SU-DHL-6 (cell line): ENCODE measurements at regions not wholly inside any gene's neighbourhood (a gene's known extent, or its start where the extent isn't known, plus 50 kb on each side); places are given as distances from the start of the nearest gene placed in this dataset.

ENCODE experiments used
- H2AFZ ChIP-seq: fragments of 200-600 bp; sonication (generic); 2 replicates; pipeline ENCODE4 v1.6.1; 2014; ENCODE audit warnings: low read depth, mild to moderate bottlenecking, moderate library complexity, mixed read lengths, antibody characterized with exemption, low read length; ENCODE audit not compliant: severe bottlenecking
- H3F3A ChIP-seq: fragments of 200-600 bp; shearing (Covaris generic); 2 replicates; pipeline ENCODE4 v1.6.0; 2016; ENCODE audit warnings: antibody characterized with exemption, mild to moderate bottlenecking; ENCODE audit not compliant: insufficient read depth
- H3K27ac ChIP-seq: fragments of 200-600 bp; sonication (generic); 2 replicates; pipeline ENCODE4 v1.5.1; 2016; ENCODE audit warnings: low read depth, mild to moderate bottlenecking, low read length, moderate library complexity, mixed read lengths
- H3K27me3 ChIP-seq: fragments of 200-600 bp; sonication (generic), shearing (Covaris generic); 2 replicates; pipeline ENCODE4 v1.6.0; 2014; ENCODE audit warnings: mild to moderate bottlenecking, low read length
- H3K36me3 ChIP-seq: fragments of 200-600 bp; sonication (generic); 2 replicates; pipeline ENCODE4 v1.6.1; 2014; ENCODE audit warnings: mild to moderate bottlenecking, low read length, mixed read lengths
- H3K4me2 ChIP-seq: fragments of 300-600, 200-600 bp; shearing (Covaris generic), sonication (generic); 2 replicates; pipeline ENCODE4 v1.6.0; 2014; ENCODE audit warnings: low read length, low read depth, mild to moderate bottlenecking; ENCODE audit not compliant: poor library complexity, severe bottlenecking
- H3K4me3 ChIP-seq: fragments of 200-600 bp; sonication (generic); 2 replicates; pipeline ENCODE4 v1.5.1; 2014; ENCODE audit warnings: antibody characterized with exemption, low read length, mild to moderate bottlenecking, mixed read lengths; ENCODE audit not compliant: insufficient read depth, poor library complexity, severe bottlenecking
- H3K79me2 ChIP-seq: fragments of 200-600 bp; sonication (generic); 2 replicates; pipeline ENCODE4 v1.6.1; 2014; ENCODE audit warnings: mild to moderate bottlenecking, low read length, moderate library complexity; ENCODE audit not compliant: insufficient read depth
- H3K9ac ChIP-seq: fragments of 200-600 bp; sonication (generic); 2 replicates; pipeline ENCODE4 v1.7.0; 2014; ENCODE audit warnings: mild to moderate bottlenecking, low read length
- H3K9me2 ChIP-seq: fragments of 200-600 bp; sonication (generic); replicated peaks from 2 replicates; pipeline ENCODE4 v1.6.1; 2014; ENCODE audit warnings: low read length; ENCODE audit not compliant: insufficient read depth
- H3K9me3 ChIP-seq: fragments of 200-600 bp; sonication (generic); 2 replicates; pipeline ENCODE4 v1.6.1; 2014; ENCODE audit warnings: low read length, mixed read lengths; ENCODE audit not compliant: insufficient read depth
- H4K20me1 ChIP-seq: fragments of 200-600 bp; sonication (generic); 2 replicates; pipeline ENCODE4 v1.6.1; 2014; ENCODE audit warnings: low read depth, mild to moderate bottlenecking, antibody characterized with exemption, low read length, moderate library complexity, mixed read lengths
- CTCF ChIP-seq: fragments of 200-600 bp; sonication (generic); IDR thresholded peaks from one replicate; pipeline ENCODE4 v1.5.1; 2017; ENCODE audit warnings: antibody characterized with exemption, mild to moderate bottlenecking, low read length, moderate library complexity; ENCODE audit not compliant: insufficient read depth, poor library complexity, severe bottlenecking
- EZH2phosphoT487 ChIP-seq: fragments of 200-600 bp; sonication (generic), shearing (Covaris generic); conservative IDR thresholded peaks from 2 replicates; pipeline ENCODE4 v1.6.1; 2018; ENCODE audit warnings: mild to moderate bottlenecking, antibody characterized with exemption, low read length, moderate library complexity, mixed read lengths

- H3K4me3 ChIP-seq: no peak overlapping the region
- H3K9me3 ChIP-seq: no peaks in the 10 kb centered on the region
- no peak overlapping the region for H2AFZ ChIP-seq
- no peak overlapping the region for H3K9ac ChIP-seq
- TF ChIP-seq CTCF (no peak), EZH2phosphoT487 (no peak)
- no peaks in the 10 kb centered on the region for H3K79me2 ChIP-seq
- no peak overlapping the region for H3K27ac ChIP-seq
- H3K9me2 ChIP-seq: no peaks in the 10 kb centered on the region
- no peaks in the 10 kb centered on the region for H3K36me3 ChIP-seq
- H4K20me1 ChIP-seq: no peaks in the 10 kb centered on the region
- H3K27me3 ChIP-seq: no peaks in the 10 kb centered on the region
- H3F3A ChIP-seq: no peaks in the 10 kb centered on the region
- H3K4me2 ChIP-seq: no peak overlapping the region
Observed at GRCh38 chr5:106673941-106674340, 996.8 kb downstream of the EFNA5 start.

- Histone ChIP-seq H3K79me2 (no peaks in the 10 kb centered on the region), H3K27me3 (no peaks in the 10 kb centered on the region), H3K9me3 (no peaks in the 10 kb centered on the region), H3K27ac (no peak overlapping the region), H3K36me3 (no peaks in the 10 kb centered on the region), H4K20me1 (no peaks in the 10 kb centered on the region), H3K9ac (no peak overlapping the region), H3K9me2 (no peaks in the 10 kb centered on the region), H3K4me3 (no peak overlapping the region), H3K4me2 (no peak overlapping the region), H2AFZ (no peak overlapping the region), H3F3A (no peaks in the 10 kb centered on the region)
- TF ChIP-seq CTCF: no peak
- no peak for TF ChIP-seq EZH2phosphoT487
Observed at GRCh38 chr5:106661866-106662265, 1008.9 kb downstream of the EFNA5 start.

GRCh38 chr5:106660681-106661080 is 1010.1 kb downstream of the EFNA5 start:
- TF ChIP-seq CTCF (no peak), EZH2phosphoT487 (no peak)
- Histone ChIP-seq H3K27me3 (no peaks in the 10 kb centered on the region), H3K79me2 (no peaks in the 10 kb centered on the region), H3K4me2 (no peak overlapping the region), H3K9me2 (no peaks in the 10 kb centered on the region), H2AFZ (no peak overlapping the region), H3K4me3 (no peak overlapping the region), H3K36me3 (no peaks in the 10 kb centered on the region), H3K27ac (no peak overlapping the region), H4K20me1 (no peaks in the 10 kb centered on the region), H3F3A (no peaks in the 10 kb centered on the region), H3K9ac (no peak overlapping the region), H3K9me3 (no peaks in the 10 kb centered on the region)
